GM12875 (cell line): ENCODE measurements at regions not wholly inside any gene's neighbourhood (a gene's known extent, or its start where the extent isn't known, plus 50 kb on each side); places are given as distances from the start of the nearest gene placed in this dataset.

ENCODE experiments used
- H3K4me3 ChIP-seq: one replicate; pipeline ENCODE4 v1.5.1; 2011; ENCODE audit warnings: low read depth, low read length, control low read depth
- TF ChIP-seq, protein P1 (sequence below): IDR thresholded peaks from 2 replicates; pipeline ENCODE4 v1.5.1; 2011; ENCODE audit warnings: low read depth, mild to moderate bottlenecking, control low read depth, inconsistent platforms, low read length, moderate library complexity, borderline replicate concordance; ENCODE audit not compliant: insufficient read depth

DNA sequence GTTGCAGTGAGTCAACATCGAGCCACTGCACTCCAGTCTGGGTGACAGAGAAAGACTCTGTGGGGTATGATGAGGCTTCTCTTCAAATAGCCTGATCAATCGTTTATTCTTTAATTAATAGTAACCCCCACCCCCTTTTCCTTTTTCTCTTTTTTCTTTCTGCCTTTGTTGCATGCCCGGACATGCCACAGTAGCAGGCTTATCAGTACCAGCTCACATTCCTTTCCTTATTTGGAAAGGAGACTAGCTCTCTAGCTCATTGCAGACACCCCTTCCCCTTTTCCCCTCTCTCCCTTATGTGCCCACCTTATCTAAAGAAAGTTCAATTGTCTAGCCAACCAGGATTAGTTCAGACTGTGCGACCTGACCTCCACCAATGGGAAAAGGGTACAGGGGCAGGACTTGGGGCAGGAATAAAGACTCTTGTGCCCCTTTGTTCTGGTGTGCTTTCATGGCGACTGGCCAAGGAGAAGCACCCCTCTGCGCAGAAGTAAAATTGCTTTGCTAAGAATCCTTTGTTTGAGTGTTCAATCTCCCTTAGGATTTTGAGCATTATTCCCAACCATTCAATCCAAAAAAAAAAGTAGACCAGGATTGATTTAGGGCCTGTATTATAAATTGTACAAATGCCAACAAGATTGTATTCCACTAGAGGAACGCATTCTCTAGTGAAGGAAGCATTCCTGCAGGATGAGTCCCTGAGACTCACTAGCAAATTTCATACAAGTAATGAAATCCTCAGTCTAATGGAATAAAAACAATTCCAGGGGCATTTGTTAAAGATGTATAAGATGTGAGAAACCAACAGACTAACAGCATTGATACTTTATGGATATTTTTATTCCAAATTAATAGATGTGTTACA, 95.8 kb upstream of the SNRPN start:
- TF ChIP-seq, protein P1, sequence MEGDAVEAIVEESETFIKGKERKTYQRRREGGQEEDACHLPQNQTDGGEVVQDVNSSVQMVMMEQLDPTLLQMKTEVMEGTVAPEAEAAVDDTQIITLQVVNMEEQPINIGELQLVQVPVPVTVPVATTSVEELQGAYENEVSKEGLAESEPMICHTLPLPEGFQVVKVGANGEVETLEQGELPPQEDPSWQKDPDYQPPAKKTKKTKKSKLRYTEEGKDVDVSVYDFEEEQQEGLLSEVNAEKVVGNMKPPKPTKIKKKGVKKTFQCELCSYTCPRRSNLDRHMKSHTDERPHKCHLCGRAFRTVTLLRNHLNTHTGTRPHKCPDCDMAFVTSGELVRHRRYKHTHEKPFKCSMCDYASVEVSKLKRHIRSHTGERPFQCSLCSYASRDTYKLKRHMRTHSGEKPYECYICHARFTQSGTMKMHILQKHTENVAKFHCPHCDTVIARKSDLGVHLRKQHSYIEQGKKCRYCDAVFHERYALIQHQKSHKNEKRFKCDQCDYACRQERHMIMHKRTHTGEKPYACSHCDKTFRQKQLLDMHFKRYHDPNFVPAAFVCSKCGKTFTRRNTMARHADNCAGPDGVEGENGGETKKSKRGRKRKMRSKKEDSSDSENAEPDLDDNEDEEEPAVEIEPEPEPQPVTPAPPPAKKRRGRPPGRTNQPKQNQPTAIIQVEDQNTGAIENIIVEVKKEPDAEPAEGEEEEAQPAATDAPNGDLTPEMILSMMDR, result no peak
- H3K4me3 ChIP-seq, result no peak overlapping the region

DNA sequence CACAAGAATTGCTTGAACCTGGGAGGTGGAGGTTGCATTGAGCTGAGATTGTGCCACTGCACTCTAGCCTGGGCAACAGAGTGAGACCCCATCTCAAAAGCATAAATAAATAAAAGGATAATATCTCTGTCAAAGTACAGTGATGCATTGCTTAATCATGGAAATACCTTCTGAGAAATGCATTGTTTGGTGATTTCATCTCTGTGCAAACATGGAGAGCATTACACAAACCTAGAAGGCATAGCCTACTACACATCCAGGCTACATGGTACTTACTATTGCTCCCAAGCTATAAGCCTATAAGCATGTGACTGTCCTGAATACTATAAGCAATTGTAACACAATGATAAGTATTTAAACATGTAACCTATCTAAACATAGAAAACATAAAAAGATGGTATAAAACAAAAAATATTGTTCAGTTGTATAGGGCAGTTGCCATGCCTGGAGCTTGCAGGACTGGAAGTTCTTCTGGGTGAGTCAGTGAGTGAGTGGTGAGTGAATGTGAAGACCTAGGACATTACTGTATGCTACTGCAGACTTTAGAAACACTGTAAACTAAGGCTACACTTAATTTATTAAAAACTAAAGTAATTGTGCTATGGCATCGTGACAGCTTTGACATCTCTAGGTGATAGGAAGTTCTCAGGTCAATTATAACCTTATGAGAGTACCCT, 93.6 kb upstream of the SNRPN start:
- TF ChIP-seq, protein P1, result no peak
- no peak overlapping the region for H3K4me3 ChIP-seq

DNA sequence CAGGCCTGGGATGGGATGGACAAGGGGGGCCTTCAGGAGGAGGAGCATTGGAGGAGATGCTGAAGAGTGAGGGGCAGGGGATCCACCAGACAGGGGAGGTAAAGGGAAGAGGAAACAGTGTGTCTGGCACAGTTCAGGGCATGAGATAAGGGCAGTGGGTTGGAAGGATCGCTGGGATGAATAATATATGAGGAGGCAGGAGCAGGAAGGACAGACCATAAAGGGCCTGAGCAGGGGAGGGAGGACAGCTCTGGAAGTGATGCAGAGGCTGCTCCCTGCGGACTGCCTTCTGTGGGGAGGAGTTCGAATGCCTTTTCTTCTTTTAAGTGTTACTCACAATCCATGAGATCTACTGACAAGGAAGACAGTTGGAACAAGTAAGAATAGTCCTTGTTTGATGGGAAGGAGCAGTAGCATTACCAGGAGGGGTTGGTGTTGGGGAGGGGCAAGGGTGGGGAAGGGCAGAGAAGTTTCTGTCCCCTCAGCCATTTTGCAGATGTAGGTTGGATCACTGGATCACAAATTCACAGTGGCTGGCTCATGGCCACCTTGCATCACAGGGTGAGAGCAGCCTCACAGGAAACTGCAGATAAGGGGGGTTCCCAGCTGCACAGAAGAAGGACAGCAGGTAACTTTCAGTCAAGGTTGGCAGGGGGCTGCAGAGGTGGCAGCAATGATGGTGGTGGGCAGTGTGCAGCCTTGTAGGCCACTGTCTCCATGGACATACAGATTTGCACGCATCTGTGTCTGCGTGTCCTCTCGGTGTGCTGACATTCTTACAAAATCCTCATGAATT, 91.9 kb upstream of the SNRPN start:
- no peak overlapping the region for H3K4me3 ChIP-seq
- TF ChIP-seq, protein P1, result no peak

DNA sequence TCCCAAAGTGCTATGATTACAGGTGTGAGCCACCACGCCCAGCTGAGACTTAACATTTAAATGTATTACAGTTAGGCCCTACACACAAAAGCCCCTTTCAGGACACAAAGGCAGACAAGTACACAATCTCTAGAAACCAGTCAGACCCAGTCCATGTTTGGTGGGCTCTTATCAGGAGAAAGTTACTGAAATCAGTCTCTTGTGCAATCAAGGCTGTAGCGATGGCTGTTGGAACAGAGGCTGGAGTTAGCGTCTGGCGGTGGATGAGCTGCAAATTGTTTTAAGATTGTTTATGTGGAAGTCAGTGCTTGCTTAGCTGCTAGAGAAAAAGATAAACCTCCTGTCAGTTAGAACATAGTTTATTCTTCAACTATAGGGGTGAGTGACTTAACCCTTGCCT, 89.5 kb upstream of the SNRPN start:
- TF ChIP-seq, protein P1, result no peak
- H3K4me3 ChIP-seq, result no peak overlapping the region

DNA sequence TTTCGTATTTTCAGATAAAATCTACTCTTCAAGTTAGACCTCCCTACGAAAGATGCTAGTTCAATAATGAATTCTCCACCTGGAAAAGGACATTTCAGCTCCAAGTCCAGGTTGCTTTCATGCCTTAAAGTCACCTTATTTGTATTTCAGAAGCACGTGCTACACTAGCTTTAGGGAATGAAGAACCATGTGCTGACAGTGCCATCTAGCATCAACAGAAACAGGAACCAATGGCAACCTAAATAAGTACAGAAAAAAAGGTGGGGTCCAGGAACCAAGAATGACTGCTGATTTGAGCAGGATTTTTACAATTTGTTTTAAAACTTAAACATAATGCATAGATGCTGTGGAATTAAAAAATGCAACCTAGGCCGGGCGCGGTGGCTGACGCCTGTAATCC, 77.6 kb upstream of the SNRPN start:
- H3K4me3 ChIP-seq, result no peak overlapping the region
- TF ChIP-seq, protein P1, result no peak

DNA sequence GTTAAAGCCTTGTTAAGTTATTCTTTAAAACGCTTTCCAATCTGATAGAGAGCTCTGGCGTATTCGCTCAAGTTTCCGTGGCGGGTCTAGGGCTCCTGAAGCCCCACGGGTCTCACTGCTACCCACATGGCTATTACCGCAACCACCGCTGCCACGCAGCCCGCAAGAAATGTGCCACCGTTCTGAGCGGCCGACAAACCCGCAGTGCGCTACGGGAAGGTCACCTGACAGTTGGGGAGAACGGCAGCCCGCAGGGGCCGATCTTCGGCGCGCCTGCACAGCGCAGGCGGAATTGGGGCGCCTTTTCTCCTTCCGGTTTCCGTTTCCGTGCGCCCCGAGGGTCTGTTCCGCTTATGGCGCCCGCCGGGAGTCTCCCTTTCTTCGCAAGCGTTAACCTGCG, 76.6 kb upstream of the SNRPN start:
- TF ChIP-seq, protein P1, result no peak
- H3K4me3 ChIP-seq, result no peak overlapping the region
